ENCODE measurements at regions not wholly inside any gene's neighbourhood (a gene's known extent, or its start where the extent isn't known, plus 50 kb on each side); places are given as distances from the start of the nearest gene placed in this dataset.

DNA sequence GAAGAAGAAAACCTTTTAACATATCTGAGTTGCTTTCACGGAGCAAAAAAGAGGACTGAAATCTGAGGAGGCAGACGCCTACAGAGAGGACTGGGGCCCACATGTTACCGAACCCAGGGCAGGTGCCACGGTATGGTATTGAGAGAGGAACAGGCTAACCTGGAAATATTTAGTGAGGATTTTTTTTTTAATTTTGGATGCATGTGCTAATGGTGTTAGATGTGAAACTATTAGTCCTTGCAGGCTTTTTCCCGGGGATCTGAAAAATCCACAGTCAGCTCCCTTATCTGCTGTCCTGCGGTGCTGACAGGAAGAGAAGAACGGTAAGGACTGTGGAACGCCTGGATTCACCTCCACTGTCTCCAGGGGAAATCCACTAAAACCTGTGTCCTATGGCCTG, 819.7 kb downstream of the TMEM121 start:
- DNase-seq (no peak), ATAC-seq (no peak)
- intact Hi-C loops (cut with DNase I): no loop called here
- no peaks in the 10 kb centered on the region for H3K4me1 ChIP-seq
- WGBS, 4 donors: 54 to 66% (median 61%) methylated on average over 8 of the region's 8 CpGs
- H3K9me3 ChIP-seq: no peaks in the 10 kb centered on the region
- no peaks in the 10 kb centered on the region for H3K36me3 ChIP-seq
- H3K4me3 ChIP-seq: no peak overlapping the region
- peaks cover 0 to 55% (median 13%) of the 10 kb centered on the region in 9 donors for H3K27me3 ChIP-seq
- TF ChIP-seq, protein P1, sequence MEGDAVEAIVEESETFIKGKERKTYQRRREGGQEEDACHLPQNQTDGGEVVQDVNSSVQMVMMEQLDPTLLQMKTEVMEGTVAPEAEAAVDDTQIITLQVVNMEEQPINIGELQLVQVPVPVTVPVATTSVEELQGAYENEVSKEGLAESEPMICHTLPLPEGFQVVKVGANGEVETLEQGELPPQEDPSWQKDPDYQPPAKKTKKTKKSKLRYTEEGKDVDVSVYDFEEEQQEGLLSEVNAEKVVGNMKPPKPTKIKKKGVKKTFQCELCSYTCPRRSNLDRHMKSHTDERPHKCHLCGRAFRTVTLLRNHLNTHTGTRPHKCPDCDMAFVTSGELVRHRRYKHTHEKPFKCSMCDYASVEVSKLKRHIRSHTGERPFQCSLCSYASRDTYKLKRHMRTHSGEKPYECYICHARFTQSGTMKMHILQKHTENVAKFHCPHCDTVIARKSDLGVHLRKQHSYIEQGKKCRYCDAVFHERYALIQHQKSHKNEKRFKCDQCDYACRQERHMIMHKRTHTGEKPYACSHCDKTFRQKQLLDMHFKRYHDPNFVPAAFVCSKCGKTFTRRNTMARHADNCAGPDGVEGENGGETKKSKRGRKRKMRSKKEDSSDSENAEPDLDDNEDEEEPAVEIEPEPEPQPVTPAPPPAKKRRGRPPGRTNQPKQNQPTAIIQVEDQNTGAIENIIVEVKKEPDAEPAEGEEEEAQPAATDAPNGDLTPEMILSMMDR (IDR thresholded peaks at IDR 0.05): no peak
- TF ChIP-seq POLR2A (IDR thresholded peaks at IDR 0.05): no peak
- H3K27ac ChIP-seq: no peak overlapping the region

DNA sequence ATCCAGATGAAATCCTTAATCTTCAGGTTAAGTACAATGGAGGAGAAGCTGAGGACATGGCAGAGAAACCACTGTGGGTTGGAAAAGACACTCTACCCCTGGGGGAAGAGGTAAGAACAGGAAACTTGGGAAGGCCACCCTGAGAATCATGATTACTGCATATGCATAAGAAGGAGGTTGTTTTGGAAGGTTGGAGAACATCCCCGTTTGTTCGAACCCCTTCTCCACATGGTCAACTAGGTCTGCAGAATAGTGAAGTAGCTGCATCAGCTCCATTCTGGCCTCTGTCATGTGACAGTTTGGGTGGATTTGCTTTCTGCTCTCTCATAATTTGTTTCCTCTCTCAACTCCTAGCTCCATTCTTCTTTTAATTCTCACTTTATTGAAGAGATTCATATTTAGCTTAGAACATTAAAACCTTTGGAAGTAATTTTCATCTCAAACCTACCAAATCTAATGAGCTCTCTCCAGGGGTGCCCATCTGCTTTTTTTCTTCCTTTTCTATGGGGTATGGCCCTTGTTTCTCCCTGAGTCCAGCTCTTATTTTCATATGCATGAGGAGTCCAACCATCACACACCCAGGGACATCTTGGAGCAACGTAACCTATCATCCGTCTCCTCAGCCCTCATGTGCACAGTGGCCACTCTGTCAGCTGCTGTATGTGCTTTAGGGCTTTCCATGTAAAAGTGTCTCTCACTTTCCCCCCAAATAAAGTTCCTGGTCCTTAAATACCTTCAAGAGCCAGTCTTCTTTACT, 820.3 kb downstream of the TMEM121 start:
- TF ChIP-seq, protein P1 (IDR thresholded peaks at IDR 0.05): no peak
- no peak for TF ChIP-seq POLR2A (IDR thresholded peaks at IDR 0.05)
- 84 to 89% (median 88%) methylated on average over 4 of the region's 4 CpGs for WGBS, 4 donors
- Histone ChIP-seq H3K27ac (no peak overlapping the region), H3K36me3 (no peaks in the 10 kb centered on the region), H3K4me3 (no peak overlapping the region), H3K4me1 (no peaks in the 10 kb centered on the region), H3K9me3 (no peaks in the 10 kb centered on the region), H3K27me3 (peaks cover 0 to 55% (median 13%) of the 10 kb centered on the region in 9 donors)
- no peak for ATAC-seq
- intact Hi-C loops (cut with DNase I): no loop called here
- no peak for DNase-seq

DNA sequence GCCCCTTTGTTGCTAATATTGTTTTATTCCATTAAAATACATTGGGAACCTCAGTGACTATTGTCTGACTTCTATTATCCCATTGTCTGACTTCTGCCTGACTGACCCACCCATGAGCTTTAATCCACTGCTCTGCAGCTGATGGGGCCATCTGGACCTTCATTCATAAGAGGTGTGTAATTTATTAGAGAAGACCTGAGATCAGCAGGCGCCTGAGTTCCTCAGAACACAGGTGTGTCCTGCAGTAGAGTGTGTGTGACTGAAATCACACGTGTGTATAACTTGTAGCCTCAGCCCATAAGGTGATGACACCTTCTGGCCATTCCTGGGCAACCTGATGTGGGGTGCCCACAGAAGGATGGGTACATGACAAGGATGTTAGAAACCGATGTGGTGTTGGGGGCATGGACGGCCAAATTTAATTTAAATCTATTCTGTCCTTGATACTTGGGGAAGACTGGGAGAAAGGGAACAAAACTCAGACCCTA, 821.0 kb downstream of the TMEM121 start:
- H3K36me3 ChIP-seq: no peaks in the 10 kb centered on the region
- no peak overlapping the region for H3K27ac ChIP-seq
- intact Hi-C loops (cut with DNase I): no loop called here
- no peaks in the 10 kb centered on the region for H3K9me3 ChIP-seq
- ATAC-seq (no peak), DNase-seq (no peak)
- H3K27me3 ChIP-seq: peaks cover 0 to 55% (median 13%) of the 10 kb centered on the region in 9 donors
- 44 to 55% (median 49%) methylated on average over 4 of the region's 4 CpGs for WGBS, 4 donors
- no peak for TF ChIP-seq POLR2A (IDR thresholded peaks at IDR 0.05)
- TF ChIP-seq, protein P1 (IDR thresholded peaks at IDR 0.05): no peak
- H3K4me3 ChIP-seq: no peak overlapping the region
- H3K4me1 ChIP-seq: no peaks in the 10 kb centered on the region

DNA sequence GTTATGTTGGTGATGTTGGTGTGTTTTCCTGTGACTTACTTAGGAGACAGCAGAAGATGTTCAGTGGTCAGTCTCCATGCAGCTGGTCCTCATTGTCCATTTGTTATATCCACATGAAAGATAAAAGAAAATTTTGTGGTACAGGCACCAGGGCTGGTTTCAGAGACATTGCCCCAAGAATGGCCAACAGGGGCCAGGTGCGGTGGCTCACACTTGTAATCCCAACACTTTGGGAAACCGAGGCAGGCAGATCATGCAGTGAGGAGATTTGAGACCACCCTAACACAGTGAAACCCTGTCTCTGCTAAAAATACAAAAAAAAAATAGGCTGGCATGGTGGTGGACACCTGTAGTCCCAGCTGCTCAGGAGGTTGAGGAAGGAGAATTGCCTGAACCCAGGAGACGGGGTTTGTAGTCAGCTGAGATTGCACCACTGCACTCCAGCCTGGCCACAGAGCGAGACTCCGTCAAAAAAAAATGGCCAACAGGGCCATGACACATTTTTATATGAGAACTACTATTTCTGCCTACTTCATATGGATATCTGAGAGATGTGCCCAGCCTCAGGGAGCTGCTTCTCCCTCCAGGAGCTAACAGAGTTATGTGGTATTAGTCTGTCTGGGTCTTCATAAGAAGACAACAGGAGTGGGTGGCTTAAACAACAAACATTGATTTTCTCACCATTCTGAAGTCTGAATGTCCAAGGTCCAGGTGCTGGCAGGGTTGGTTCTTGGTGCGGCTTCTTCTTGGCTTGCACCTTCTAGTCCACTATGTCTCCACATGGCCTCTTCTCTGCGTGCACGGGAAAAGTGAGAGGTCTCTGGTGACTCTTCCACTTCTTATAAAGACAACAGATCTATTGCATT, 821.7 kb downstream of the TMEM121 start:
- ATAC-seq: no peak
- intact Hi-C loops (cut with DNase I): no loop called here
- Histone ChIP-seq H3K4me3 (no peak overlapping the region), H3K9me3 (no peaks in the 10 kb centered on the region), H3K27ac (no peak overlapping the region), H3K36me3 (no peaks in the 10 kb centered on the region), H3K27me3 (peaks cover 0 to 49% (median 13%) of the 10 kb centered on the region in 9 donors), H3K4me1 (no peaks in the 10 kb centered on the region)
- TF ChIP-seq, protein P1 (IDR thresholded peaks at IDR 0.05): no peak
- DNase-seq: no peak
- WGBS, 4 donors: 44 to 53% (median 50%) methylated on average over 8 of the region's 8 CpGs

Measured in heart left ventricle (tissue), 16 donors.